ENCODE measurements at regions not wholly inside any gene's neighbourhood (a gene's known extent, or its start where the extent isn't known, plus 50 kb on each side); places are given as distances from the start of the nearest gene placed in this dataset.

- no peak overlapping the region for H2BK15ac ChIP-seq (ENCODE audit: low read length)
- no peaks in the 10 kb centered on the region for H3K4me1 ChIP-seq (replicated peaks in 1 of 4; ENCODE audit: control insufficient read depth in 3 of 4, insufficient read depth in 4 of 4, low read length in 3 of 4)
- no peak overlapping the region for H2AFZ ChIP-seq (ENCODE audit: low read length)
- H3K14ac ChIP-seq (ENCODE audit: insufficient read length), result no peak overlapping the region
- no peak overlapping the region for H2BK5ac ChIP-seq (ENCODE audit: low read depth, low read length)
- DNase-seq (ENCODE audit: low read depth in 1 of 2, low spot score in 2 of 2), result no peak
- H3K36me3 ChIP-seq (ENCODE audit: control insufficient read depth in 2 of 4, insufficient read depth in 4 of 4, low read length in 3 of 4), result no peaks in the 10 kb centered on the region
- no peak overlapping the region for H3K27ac ChIP-seq (ENCODE audit: low read depth, low read length)
- H3K23me2 ChIP-seq (ENCODE audit: low read depth, low read length), result no peaks in the 10 kb centered on the region
- H4K5ac ChIP-seq (ENCODE audit: insufficient read length, low read depth, low read length), result no peak overlapping the region
- no peak overlapping the region for H4K91ac ChIP-seq (replicated peaks; ENCODE audit: insufficient read length, low read length)
- H4K20me1 ChIP-seq (replicated peaks in 1 of 2; ENCODE audit: control insufficient read depth in 1 of 2, insufficient read depth in 2 of 2, low read length in 2 of 2), result no peaks in the 10 kb centered on the region
- H3K79me2 ChIP-seq (ENCODE audit: control insufficient read depth in 1 of 2, insufficient read depth in 2 of 2, low read length in 2 of 2), result no peaks in the 10 kb centered on the region
- H3K9ac ChIP-seq (replicated peaks in 1 of 4; ENCODE audit: extremely low read depth in 1 of 4, low read depth in 3 of 4, low read length in 3 of 4), result no peak overlapping the region
- no peak overlapping the region for H3K4me3 ChIP-seq (ENCODE audit: extremely low read depth in 1 of 4, insufficient read depth in 2 of 4, low read depth in 3 of 4, low read length in 4 of 4)
- no peaks in the 10 kb centered on the region for H3K27me3 ChIP-seq (replicated peaks in 1 of 4; ENCODE audit: control insufficient read depth in 3 of 4, extremely low read depth in 1 of 4, insufficient read depth in 3 of 4, low read length in 3 of 4)
- ChIA-PET POLR2A (ENCODE audit: partially characterized antibody) (no interaction called here), CTCF (ENCODE audit: partially characterized antibody) (interaction anchor here (3.4 kb wide), 1 partner anchor 11 kb away, joined by 21 read pairs; no protein-coding TSS in a partner anchor)
- no peak overlapping the region for H4K8ac ChIP-seq (ENCODE audit: extremely low read depth, insufficient read depth, low read length)
- H3K4me2 ChIP-seq (ENCODE audit: insufficient read depth in 1 of 2, low read depth in 2 of 2, low read length in 2 of 2), result no peak overlapping the region
- no peaks in the 10 kb centered on the region for H3K9me3 ChIP-seq (ENCODE audit: insufficient read depth in 2 of 2, low read depth in 1 of 2, low read length in 1 of 2)
- H2BK12ac ChIP-seq (ENCODE audit: low read depth, low read length), result no peak overlapping the region
- H3K23ac ChIP-seq (ENCODE audit: insufficient read length), result no peak overlapping the region
- H3K4ac ChIP-seq (replicated peaks; ENCODE audit: insufficient read length, low read depth, low read length), result no peak overlapping the region
- FAIRE-seq, result no peak
- H2BK20ac ChIP-seq (ENCODE audit: low read length), result no peak overlapping the region
- no peak overlapping the region for H2AK5ac ChIP-seq (ENCODE audit: low read depth, low read length)
- 94% methylated on average over 9 of the region's 9 CpGs; no CpG with 5 or more reads in 1 of the 2 experiments for WGBS, 2 experiments (ENCODE audit: extremely low coverage in 1 of 2, insufficient coverage in 1 of 2, insufficient read length in 1 of 2, insufficient replicate concordance in 2 of 2, low coverage in 1 of 2, low lambda C conversion rate in 2 of 2, missing lambda C conversion rate in 1 of 2)
- H3K56ac ChIP-seq (replicated peaks; ENCODE audit: insufficient read length, low read depth, low read length), result no peak overlapping the region
- no peaks in the 10 kb centered on the region for H3K79me1 ChIP-seq (ENCODE audit: low read depth, low read length)
- no peak overlapping the region for H3K18ac ChIP-seq (ENCODE audit: extremely low read depth, low read length)
- H2BK120ac ChIP-seq (replicated peaks; ENCODE audit: low read depth, low read length), result no peak overlapping the region
Observed at GRCh38 chr1:178025613-178026356, 55.9 kb upstream of the SEC16B start.
